GM23248 (cell line): ENCODE measurements at regions not wholly inside any gene's neighbourhood (a gene's known extent, or its start where the extent isn't known, plus 50 kb on each side); places are given as distances from the start of the nearest gene placed in this dataset.

Experiments used
- EZH2 ChIP-seq: fragments of 200-600 bp; sonication (generic); IDR thresholded peaks from 2 replicates; pipeline ENCODE4 v1.6.1; 2018; ENCODE audit warnings: antibody characterized with exemption, mild to moderate bottlenecking; ENCODE audit not compliant: insufficient read depth, poor library complexity, severe bottlenecking
- EZH2phosphoT487 ChIP-seq: fragments of 200-600 bp; sonication (generic); IDR thresholded peaks from 2 replicates; pipeline ENCODE4 v1.6.1; 2018; ENCODE audit warnings: antibody characterized with exemption, moderate library complexity, mild to moderate bottlenecking, low read depth; ENCODE audit not compliant: insufficient read depth

DNA sequence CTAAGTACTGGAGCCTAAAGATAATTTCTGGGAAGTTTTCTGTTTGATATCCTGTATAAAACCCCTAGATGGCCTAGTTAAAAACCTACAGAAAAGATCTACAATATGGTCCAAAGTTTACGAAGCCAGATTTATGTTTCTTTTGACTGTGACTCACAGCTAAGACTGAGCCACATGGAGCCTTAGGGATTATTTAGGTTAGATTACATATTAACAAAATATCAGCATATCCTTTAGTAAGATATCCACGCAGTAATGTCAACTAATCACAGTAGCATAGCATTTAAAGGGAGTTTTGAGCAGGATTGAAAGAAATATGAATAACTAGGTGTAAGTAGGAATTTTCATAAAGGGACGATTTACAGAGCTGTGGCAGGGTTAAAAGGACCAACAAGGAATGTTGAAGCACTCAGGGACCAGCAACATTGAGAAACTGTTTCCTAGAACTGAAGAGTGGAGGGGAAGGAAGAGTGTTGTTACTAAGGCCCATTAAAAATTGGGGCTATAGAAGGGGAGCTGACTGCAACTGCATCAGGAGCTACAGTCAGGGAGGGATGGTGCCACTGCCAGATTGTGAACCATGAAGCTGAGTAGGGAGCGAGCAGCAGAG, 155.5 kb downstream of the DACT1 start:
- TF ChIP-seq EZH2 (no peak), EZH2phosphoT487 (no peak)
